Lower leg skin (tissue), 3 donors: ENCODE measurements at regions not wholly inside any gene's neighbourhood (a gene's known extent, or its start where the extent isn't known, plus 50 kb on each side); places are given as distances from the start of the nearest gene placed in this dataset.

Source experiments
- POLR2A ChIP-seq, 2 donors: fragments of 450-650 bp; IDR thresholded peaks; one replicate each; pipeline ENCODE4 v1.6.1; 2016 to 2017; ENCODE audit warnings: antibody characterized with exemption in 2 of 2, mild to moderate bottlenecking in 1 of 2, moderate library complexity in 1 of 2
- TF ChIP-seq, protein P1 (sequence below), 3 donors: fragments of 450-650 bp; IDR thresholded peaks; one replicate each; pipeline ENCODE4 v1.5.1; 2016; ENCODE audit warnings: antibody characterized with exemption in 3 of 3, mild to moderate bottlenecking in 3 of 3, moderate library complexity in 2 of 3

GRCh38 chr1:70518106-70518505 lies 107.0 kb downstream of the CTH start:
- TF ChIP-seq POLR2A (IDR thresholded peaks at IDR 0.05) = no peak
- TF ChIP-seq, protein P1, sequence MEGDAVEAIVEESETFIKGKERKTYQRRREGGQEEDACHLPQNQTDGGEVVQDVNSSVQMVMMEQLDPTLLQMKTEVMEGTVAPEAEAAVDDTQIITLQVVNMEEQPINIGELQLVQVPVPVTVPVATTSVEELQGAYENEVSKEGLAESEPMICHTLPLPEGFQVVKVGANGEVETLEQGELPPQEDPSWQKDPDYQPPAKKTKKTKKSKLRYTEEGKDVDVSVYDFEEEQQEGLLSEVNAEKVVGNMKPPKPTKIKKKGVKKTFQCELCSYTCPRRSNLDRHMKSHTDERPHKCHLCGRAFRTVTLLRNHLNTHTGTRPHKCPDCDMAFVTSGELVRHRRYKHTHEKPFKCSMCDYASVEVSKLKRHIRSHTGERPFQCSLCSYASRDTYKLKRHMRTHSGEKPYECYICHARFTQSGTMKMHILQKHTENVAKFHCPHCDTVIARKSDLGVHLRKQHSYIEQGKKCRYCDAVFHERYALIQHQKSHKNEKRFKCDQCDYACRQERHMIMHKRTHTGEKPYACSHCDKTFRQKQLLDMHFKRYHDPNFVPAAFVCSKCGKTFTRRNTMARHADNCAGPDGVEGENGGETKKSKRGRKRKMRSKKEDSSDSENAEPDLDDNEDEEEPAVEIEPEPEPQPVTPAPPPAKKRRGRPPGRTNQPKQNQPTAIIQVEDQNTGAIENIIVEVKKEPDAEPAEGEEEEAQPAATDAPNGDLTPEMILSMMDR (IDR thresholded peaks at IDR 0.05) = no peak
